HG03378 (cell line): ENCODE measurements at regions not wholly inside any gene's neighbourhood (a gene's known extent, or its start where the extent isn't known, plus 50 kb on each side); places are given as distances from the start of the nearest gene placed in this dataset.
A peak's percentile ranks its signal among the peaks of the same experiment; 100 is the strongest.
"Not testable (repeated sequence)": the region's sequence is repeated elsewhere in the genome, so short reads cannot be mapped to it uniquely, and the experiment has no call there.

Experiments
- ATAC-seq: cut with Tn5 transposase; IDR thresholded peaks from one replicate; pipeline ENCODE4 v1.9.1; 2021; ENCODE audit warnings: mild to moderate bottlenecking, moderate library complexity; ENCODE audit not compliant: unreplicated experiment

DNA sequence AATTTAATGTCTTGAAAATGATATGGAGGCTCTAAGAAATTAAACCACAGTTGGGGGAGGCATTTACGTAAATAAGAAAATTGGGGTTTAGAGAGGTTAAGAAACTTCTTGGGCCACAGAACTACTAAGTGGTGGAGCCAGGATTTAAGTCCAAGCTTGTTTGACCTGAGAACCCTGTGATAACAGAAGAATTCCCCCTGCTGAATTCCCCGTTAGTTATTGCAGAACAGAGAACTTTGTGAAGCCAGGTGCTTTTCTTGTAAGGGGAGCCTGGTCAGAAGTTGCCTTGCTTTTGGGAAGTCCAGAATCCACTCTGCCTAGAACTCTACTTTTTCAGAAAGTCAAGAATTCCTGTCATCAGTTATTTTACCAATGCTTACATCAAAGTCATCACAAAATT, 309.3 kb upstream of the SEMA6A start:
- ATAC-seq, result no peak

DNA sequence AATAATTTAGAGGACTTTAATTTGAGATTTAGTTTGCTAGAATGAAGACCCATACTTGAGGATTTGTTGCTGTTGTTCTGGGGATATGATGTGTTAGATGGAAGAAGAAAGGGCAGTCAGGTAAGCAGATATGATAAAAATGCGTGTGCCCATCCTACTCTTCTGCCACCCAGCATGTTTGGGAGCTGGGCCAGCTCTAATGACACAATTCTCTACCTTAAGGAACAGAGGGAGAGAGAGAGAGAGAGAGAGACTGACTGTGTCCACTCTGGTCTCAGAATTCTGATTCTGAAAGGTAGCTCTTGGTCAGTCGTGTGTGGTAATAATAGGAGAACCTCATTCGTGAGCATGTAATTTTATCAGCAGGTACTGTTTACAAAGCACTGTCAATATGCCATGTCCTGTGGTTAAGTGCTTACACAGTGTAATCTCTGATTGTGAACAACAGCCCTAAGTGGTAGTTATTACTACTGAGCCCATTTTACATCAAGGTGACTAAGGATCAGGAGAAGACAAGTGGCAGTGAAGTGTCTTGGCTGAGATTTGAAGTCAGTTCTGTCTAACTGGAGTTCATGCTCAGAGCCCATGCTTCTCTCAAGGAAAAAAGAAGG, 307.4 kb upstream of the SEMA6A start:
- no peak for ATAC-seq

DNA sequence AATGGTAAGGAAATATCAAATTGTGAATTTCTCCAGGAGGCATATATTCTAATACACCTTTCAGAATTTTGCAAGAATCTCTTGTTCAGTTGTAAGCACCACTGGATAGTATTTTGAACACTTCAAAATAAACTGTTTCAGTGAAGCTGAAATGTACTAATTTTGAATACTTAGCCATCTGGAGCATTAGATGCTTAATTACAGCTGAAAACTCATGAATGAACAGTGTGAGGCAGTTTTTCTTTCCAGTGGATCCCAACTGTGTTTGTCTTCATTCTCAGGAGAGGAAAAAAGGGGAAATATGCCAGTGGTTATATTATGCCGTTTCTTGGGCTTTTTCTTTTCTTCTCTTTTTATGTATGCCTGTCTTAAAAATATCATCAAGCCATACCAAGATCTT, 306.0 kb upstream of the SEMA6A start:
- no peak for ATAC-seq

DNA sequence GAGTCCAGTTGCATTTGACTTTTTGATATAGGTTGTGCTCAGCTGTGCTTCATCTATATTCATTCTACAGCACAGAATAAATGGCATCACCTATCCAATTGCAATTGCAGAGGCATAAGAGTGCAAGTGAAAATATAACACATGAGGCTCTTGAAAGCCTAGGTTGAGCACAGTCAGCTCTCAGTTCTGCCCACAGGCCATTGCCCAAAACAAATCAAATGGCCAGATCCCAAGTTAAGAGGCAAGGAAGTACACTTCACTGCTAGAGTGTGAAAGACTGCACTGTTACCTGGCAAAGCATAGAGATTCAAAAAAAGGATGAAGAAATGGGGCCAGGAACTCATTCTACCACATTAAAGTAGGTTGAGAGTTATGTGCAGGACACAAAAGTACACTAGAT, 305.5 kb upstream of the SEMA6A start:
- no peak for ATAC-seq

DNA sequence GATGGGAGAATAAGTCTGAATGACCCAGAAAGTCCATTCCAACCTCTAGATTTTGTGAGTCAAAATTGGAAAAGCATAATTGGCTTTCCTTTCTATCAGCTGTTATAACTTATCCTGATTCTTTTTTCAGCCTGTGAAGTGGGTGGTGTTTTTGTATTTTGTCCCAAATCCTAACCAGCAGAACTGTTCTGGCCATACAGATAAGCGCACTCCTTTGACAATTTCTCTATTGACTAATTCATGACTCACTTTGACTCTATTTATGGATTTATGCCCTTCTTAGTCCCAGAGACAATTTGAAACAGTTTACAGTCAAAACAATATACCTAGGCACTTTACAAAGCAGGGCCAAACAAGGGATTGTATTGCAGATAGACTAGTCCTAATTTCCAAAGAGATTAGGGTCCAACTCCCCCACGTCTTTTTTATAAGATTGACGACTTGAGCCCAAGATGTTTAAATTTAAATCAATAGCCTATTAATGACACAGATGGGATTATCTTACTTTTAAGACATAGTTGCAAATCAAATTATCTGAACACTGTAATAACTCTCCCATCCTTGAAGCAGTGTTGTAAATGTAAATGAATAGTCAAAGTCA, 301.7 kb upstream of the SEMA6A start:
- ATAC-seq, result no peak

DNA sequence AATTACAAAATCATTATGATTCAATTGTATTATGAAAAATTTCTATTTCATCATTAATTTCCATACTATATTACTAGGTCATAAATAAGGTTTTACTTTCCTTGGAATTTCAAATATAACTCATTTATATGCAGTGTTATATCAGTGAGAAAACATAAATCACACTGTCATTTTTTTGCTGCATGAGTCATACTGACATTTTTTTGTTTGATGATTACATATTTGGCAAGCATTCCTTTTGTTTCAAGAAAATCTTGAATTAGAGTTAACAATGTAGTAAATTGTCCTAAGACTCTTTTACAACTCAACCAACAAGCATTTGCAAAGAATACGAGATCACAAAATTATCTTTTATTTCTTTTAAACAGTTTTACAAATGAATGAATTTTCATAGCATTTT, 298.4 kb upstream of the SEMA6A start:
- ATAC-seq, result no peak

DNA sequence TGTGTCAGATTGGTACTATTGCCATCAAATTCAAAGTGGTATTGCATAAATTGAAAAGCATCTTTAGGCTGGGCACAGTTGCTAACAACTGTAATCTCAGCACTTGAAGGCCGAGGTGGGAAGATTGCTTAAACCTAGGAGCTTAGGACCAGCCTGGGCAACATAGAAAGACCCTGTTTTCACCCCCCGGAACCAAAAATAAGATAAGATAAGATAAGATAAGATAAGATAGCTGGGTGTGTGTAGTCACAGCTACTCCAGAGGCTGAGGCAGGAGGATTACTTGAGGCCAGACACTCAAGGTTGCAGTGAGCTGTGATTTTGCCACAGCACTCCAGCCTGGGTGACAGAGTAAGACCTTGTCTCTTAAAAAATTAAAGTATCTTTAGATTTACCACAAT, 297.9 kb upstream of the SEMA6A start:
- ATAC-seq, result no peak

DNA sequence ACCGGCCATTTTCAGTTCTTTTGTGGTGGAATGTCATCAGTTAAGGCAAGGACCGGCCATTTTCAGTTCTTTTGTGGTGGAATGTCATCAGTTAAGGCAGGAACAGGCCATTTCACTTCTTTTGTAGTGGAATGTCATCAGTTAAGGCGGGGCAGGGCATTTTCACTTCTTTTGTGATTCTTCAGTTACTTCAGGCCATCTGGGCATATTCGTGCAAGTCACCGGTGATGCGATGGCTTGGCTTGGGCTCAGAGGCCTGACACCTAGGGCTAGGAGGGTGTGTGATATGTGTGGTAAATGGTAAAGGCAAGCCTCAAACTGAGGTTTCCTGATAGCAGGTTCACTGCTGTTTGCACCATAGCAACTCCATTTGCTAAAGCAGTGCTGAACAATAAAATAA, 293.2 kb upstream of the SEMA6A start:
- ATAC-seq, result not testable (repeated sequence)

DNA sequence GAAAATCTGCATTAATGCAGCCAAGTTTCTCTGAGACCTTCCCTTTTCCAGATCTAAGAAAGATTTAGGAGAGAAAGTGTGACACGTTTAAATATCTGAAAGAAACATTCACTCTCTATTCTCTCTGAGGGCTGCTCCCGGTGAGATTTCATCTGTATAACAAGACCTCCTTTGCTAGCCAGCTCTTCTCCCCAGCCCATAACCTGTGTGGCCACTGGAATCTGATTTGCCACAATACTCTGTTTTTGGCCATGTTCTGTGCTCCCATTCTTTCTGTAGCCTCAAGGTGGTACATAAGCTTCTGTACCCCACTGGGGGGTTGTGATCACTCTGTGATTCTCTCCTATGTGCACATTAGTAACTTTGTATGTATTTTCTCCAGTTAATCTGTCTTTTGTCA, 291.0 kb upstream of the SEMA6A start:
- ATAC-seq, result no peak

DNA sequence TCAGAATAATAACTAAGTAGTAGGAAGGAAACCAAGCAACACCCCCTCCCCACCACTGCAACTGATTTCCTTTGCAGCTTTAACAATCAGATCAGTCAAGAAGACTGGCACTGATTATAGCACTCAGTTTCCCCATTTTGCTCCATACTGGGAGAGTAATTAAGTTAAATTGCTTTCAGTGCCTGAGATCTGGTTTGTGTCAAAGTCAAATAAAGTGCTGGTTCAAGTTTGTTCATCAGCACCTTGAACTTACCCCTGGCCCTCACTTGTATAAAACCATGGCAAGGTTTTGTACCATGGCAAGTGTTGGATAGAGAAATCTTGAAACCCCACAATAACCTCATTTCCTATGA, 290.2 kb upstream of the SEMA6A start:
- no peak for ATAC-seq

DNA sequence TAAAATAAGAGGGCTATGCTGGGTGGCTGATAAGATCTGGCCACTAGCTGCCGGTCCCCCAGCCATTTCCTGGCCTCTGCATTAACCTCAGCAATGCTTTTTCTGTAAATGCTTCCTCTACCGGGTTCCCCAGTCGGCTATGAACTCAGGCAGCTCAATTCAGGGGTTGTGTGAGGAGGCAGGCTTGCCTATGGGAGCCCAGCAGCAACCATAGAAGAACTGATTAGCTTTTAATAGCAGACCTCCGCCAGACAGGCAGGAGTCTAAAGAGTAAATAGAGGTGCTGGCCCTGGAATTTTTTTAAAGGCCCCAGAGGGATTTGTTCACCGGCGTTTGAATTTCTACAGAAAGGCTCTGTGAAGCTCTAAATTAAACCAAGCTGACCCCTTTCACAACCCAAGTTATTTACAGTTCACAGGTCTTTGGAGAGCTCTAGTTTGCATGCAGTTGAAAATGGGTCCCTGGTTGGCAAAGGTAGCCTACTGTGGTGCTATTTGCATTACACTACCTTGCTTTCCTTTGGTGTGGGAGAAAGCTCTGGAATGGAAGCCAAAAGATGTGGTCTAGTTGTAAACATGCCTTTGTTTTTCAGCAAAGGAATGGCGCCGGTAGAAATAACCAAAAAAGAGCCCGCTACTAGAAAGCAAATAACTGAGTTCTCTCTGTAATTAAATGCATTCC, 289.7 kb upstream of the SEMA6A start:
- no peak for ATAC-seq

DNA sequence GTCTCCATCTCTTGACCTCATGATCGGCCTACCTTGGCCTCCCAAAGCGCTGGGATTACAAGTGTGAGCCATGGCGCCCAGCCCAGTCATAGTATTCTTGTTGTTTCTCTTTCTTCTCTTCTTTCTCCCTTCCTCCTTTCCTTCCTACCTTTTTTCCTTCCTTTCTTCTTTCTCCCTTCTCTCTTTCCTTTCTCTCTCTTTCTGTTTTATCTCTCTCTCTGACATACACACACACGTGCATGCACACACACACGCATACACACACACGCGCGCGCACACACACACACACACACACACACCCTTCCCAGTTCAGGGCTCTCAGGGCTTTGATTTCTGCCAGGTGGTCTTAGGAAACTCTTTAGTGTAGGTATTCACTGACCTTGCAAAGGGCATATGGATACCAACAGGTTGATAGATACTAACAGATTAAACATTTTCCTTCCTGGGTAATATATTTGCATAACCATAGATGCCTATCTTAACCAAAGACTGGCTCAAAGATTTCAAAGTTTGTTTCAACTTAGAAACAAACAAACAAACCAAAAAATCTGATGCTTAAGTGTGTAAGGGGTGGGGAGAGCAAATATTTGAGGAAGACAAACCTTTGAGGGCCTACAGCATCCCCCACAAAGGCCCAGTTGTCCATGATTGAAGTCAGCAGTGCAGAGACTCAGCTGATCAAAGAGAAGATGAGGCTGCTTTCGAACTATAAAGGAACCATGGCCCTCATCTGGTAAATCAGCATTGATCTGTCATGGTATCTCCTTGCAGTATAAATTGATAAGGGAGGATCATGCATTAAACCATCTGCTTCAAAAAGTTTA, 288.2 kb upstream of the SEMA6A start:
- ATAC-seq, result no peak

DNA sequence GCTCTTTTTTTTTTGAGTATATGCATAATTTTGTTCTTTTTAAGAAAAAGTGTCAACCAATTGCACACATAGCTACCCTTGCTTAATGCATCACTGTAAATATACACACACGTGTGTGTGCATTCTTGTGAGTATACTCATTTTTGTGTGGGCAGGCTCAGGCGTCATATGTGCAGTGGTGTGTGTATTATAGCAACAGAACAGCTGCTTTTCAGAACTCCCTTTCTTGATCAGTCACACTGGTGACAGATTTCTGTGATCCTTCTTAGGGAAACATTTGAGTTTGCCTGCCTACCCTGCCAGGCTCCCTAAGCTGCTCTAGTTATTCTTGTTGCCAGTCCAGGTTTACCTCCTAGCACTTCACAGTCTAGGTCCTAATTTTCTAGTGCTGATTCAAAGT, 287.0 kb upstream of the SEMA6A start:
- no peak for ATAC-seq

DNA sequence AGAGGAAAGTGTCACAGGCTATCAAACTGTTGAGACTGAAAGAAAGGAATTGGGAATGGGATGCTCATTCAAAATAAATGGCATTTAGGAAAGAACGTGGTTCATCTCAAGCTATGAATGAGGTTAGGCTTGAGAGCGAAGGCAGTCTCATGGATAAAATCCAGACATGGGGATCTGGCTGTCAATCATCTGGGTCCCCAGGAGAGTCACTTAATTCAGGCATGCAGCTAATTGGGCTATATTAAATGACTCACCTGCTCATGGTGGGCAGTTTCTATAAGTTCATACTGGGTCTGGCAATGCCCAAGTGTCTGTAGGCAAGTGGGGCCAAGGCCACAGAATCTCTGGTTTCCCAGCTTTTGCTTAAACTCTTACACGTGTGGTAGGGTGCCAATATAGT, 286.5 kb upstream of the SEMA6A start:
- no peak for ATAC-seq

DNA sequence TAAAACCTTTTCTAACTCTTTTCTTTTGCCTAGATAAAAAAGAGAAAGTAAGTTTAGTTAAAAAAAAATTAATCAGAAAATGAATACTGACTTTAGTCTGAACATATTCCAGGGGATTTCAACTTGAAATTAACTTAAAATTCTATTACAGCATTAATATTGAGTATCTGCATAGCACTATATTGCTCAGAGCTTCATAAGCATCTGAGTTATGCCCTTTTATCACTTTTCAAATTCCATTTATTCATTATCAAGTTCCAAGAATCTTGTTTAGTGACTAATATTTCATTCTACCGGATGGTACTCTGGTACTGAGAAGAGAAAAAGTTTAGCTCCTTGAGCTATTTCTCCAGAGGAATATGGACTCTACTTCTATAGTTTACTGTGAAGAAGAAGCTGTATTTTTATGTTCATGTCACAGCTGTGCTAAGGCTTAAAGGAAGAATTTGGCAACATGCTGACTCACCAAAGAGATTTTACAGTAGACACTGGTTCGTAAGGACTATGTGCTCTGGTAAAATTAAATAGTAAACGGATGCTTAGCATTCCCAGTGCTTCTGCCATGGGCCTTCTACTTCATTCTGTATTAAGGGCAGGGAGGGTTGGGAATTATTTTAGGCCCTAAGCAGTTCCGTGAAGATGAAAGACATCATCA, 285.2 kb upstream of the SEMA6A start:
- ATAC-seq, result no peak

DNA sequence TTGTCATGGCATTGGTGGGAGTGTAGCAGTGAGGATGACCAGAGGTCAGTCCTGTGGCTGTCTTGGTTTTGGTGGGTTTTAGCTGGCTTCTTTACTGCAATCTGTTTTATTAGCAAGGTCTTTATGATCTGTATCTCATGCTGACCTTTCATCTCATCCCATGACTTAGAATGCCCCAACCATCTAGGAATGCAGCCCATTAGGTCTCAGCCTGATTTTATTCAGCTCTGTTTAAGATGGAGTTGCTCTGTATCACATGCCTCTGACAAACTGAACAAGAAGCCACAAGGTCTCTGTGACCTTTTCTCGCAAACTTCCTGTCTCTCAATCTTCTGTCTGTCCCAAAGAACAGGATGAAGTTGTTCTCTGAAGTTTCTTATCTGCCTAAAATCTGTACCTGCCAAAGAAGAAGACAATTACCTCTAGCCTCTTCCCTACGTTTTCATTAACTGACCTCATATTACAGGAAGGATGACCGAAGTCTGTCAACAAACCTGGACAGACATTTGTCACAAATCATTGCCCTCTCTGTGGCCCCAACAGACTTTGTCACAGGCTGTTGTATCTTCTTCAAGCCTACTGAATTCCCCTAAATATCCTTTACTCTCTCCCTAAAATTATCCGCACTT, 284.2 kb upstream of the SEMA6A start:
- no peak for ATAC-seq

DNA sequence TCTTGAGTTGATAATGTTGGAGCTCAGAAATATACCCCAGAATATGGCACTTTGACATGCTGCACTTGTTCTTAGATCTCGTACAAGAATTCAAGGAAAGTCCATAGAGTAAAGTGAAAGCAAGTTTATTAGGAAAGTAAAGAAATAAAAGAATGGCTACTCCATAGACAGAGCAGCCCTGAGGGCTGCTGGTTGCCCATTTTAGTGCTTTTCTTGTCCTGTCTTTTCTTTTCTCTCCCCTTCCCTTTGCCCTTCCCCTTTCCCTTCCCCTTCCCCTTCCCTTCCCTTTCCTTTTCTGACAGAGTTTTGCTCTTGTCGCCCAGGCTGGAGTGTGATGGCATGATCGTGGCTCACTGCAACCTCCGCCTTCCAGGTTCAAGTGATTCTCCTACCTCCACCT, 283.4 kb upstream of the SEMA6A start:
- not testable (repeated sequence) for ATAC-seq

DNA sequence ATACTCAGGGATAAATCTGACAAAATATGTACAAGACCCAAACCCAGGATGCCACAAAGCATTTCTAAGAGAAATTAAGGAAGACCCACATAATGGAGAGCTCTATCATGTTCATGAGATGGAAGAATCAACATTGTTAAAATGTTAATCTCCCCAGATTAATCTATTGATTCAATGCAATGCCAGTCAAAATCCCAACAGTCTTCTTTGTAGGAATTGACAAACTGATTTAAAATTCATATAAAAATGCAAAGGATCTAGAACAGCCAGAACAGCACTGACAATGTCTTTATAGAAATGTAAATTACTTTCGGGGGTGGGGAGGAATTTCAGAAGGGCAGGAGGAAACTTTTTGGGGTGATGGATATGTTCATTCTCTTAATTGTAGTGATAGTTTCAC, 281.6 kb upstream of the SEMA6A start:
- no peak for ATAC-seq

DNA sequence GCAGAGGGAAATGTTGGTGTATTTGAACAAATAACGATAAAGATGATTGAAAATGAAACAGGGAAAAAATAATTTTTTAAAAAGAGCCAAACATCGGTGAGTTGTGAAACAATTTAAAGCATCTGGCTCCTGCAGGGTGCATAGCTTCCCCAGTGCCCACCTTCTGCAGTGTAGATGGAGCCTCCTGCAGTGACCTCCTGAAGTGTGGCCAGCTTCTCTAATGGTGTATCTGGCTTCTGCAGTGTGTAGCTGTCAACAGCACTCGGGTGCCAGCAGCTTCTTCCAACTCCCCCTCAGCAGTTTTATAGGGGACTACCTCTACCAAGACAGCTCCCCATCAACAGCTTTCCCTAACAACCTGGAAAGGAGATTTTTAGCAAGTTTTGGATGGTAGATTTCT, 279.4 kb upstream of the SEMA6A start:
- no peak for ATAC-seq

DNA sequence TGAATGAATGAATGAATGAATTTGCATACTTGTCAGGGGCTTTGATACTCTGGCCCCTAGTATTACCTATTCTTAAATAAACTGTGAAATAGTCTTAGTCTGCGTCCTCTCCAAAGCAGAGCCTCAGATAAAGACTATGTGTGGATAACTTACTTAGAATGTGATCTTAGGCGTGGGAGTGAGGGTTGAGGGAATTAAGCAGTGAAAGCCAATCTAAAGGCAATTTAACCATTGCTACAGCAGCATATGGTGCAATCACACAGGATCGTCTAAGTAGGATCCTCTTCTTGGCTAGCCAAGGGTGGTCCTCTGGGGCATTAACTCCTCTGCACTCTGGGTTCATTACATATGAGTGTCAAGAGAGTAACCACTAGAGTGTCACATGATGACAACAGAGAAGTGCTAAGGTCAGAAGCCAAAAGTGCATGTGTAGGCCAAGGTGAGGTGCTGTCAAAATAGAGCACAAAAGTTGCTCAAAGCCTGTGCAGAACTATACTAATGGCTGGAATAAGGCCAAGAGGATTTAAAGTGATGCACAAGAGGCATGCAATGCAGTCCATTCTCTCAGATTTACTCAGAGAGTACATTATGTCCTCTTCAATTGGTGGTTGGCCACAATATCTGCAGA, 274.4 kb upstream of the SEMA6A start:
- peak; percentile 56 for ATAC-seq
